Lower lobe of right lung (tissue), 2 donors: ENCODE measurements at regions not wholly inside any gene's neighbourhood (a gene's known extent, or its start where the extent isn't known, plus 50 kb on each side); places are given as distances from the start of the nearest gene placed in this dataset.

Experiments
- ATAC-seq, 2 donors: fragments of 200-7000 bp; cut with Tn5 transposase; one replicate each; pipeline ENCODE4 v1.9.1; 2020 to 2022; ENCODE audit warnings: mild to moderate bottlenecking in 2 of 2, moderate library complexity in 2 of 2
- DNase-seq: peaks from one replicate; pipeline ENCODE4 v3.0.0-alpha.2; 2020
- H3K27ac ChIP-seq: fragments of 200-600 bp; one replicate; pipeline ENCODE4 v1.8.0; 2022
- H3K27me3 ChIP-seq: fragments of 200-600 bp; one replicate; pipeline ENCODE4 v1.8.0; 2022; ENCODE audit warnings: low read depth
- H3K36me3 ChIP-seq: fragments of 200-600 bp; one replicate; pipeline ENCODE4 v1.8.0; 2022; ENCODE audit warnings: mild to moderate bottlenecking
- H3K4me1 ChIP-seq: fragments of 200-600 bp; one replicate; pipeline ENCODE4 v1.8.0; 2022
- H3K4me3 ChIP-seq: fragments of 200-600 bp; one replicate; pipeline ENCODE4 v1.8.0; 2022; ENCODE audit warnings: mild to moderate bottlenecking
- H3K9me3 ChIP-seq: fragments of 200-600 bp; one replicate; pipeline ENCODE4 v1.8.0; 2022
- CTCF ChIP-seq: fragments of 200-600 bp; IDR thresholded peaks from one replicate; pipeline ENCODE4 v1.8.0; 2022; ENCODE audit warnings: antibody characterized with exemption, mild to moderate bottlenecking
- intact Hi-C: fragments of 100-400 bp; cut with DNase I; formaldehyde crosslinking; loops from one replicate; pipeline ENCODE4 v1.11.0; 2022
- donor health status: DM: no; HTN: yes; CAD: no; lungs with severe emphysema.

GRCh38 chr17:15177343-15177742, 87.8 kb downstream of the PMP22 start:
- Histone ChIP-seq H3K36me3 (no peaks in the 10 kb centered on the region), H3K9me3 (no peaks in the 10 kb centered on the region), H3K4me1 (no peaks in the 10 kb centered on the region), H3K27me3 (peaks cover 5% of the 10 kb centered on the region), H3K27ac (no peak overlapping the region), H3K4me3 (no peak overlapping the region)
- DNase-seq (no peak), ATAC-seq (no peak)
- TF ChIP-seq CTCF = no peak
- intact Hi-C loops = no loop called here

GRCh38 chr17:15175356-15175755, 89.8 kb downstream of the PMP22 start:
- Histone ChIP-seq H3K27ac (no peak overlapping the region), H3K27me3 (peaks cover 5% of the 10 kb centered on the region), H3K36me3 (no peaks in the 10 kb centered on the region), H3K9me3 (no peaks in the 10 kb centered on the region), H3K4me1 (no peaks in the 10 kb centered on the region), H3K4me3 (no peak overlapping the region)
- DNase-seq = no peak
- TF ChIP-seq CTCF = no peak
- ATAC-seq = no peak
- intact Hi-C loops = no loop called here

- peak; percentile 85 to 87 for ATAC-seq
- H3K36me3 ChIP-seq = no peaks in the 10 kb centered on the region
- H3K9me3 ChIP-seq = no peaks in the 10 kb centered on the region
- no peak overlapping the region for H3K27ac ChIP-seq
- peak; percentile 67 for DNase-seq
- H3K4me1 ChIP-seq = no peaks in the 10 kb centered on the region
- peaks cover 5% of the 10 kb centered on the region for H3K27me3 ChIP-seq
- no peak overlapping the region for H3K4me3 ChIP-seq
- intact Hi-C loops = no loop called here
- peak; percentile 80 for TF ChIP-seq CTCF
These were observed 93.7 kb downstream of the PMP22 start for GRCh38 chr17:15171167-15172047.

- TF ChIP-seq CTCF = no peak
- intact Hi-C loops = no loop called here
- ATAC-seq (no peak), DNase-seq (no peak)
- Histone ChIP-seq H3K27ac (no peak overlapping the region), H3K36me3 (no peaks in the 10 kb centered on the region), H3K4me3 (no peak overlapping the region), H3K4me1 (no peaks in the 10 kb centered on the region), H3K9me3 (no peaks in the 10 kb centered on the region), H3K27me3 (no peaks in the 10 kb centered on the region)
These were observed 95.5 kb downstream of the PMP22 start for GRCh38 chr17:15169676-15170075.

- no peak for ATAC-seq
- Histone ChIP-seq H3K27ac (no peak overlapping the region), H3K27me3 (no peaks in the 10 kb centered on the region), H3K4me1 (no peaks in the 10 kb centered on the region), H3K4me3 (no peak overlapping the region), H3K36me3 (no peaks in the 10 kb centered on the region), H3K9me3 (no peaks in the 10 kb centered on the region)
- intact Hi-C loops = no loop called here
- no peak for TF ChIP-seq CTCF
- no peak for DNase-seq
These were observed 96.7 kb downstream of the PMP22 start for GRCh38 chr17:15168379-15168778.
